HEK293T (cell line): ENCODE measurements at regions not wholly inside any gene's neighbourhood (a gene's known extent, or its start where the extent isn't known, plus 50 kb on each side); places are given as distances from the start of the nearest gene placed in this dataset.

Experiments used
- ELF4 ChIP-seq: fragments of 450-650 bp; IDR thresholded peaks from 2 replicates; pipeline ENCODE4 v1.6.1; 2017; ENCODE audit warnings: antibody characterized with exemption
- FOXA1 ChIP-seq: fragments of 450-650 bp; IDR thresholded peaks from 2 replicates; pipeline ENCODE4 v1.6.1; 2016; ENCODE audit warnings: mild to moderate bottlenecking
- FOXM1 ChIP-seq: fragments of 450-650 bp; IDR thresholded peaks from 2 replicates; pipeline ENCODE4 v1.6.1; 2017; ENCODE audit warnings: mild to moderate bottlenecking, borderline replicate concordance
- ZNF384 ChIP-seq: fragments of 450-650 bp; IDR thresholded peaks from 2 replicates; pipeline ENCODE4 v1.6.1; 2016

DNA sequence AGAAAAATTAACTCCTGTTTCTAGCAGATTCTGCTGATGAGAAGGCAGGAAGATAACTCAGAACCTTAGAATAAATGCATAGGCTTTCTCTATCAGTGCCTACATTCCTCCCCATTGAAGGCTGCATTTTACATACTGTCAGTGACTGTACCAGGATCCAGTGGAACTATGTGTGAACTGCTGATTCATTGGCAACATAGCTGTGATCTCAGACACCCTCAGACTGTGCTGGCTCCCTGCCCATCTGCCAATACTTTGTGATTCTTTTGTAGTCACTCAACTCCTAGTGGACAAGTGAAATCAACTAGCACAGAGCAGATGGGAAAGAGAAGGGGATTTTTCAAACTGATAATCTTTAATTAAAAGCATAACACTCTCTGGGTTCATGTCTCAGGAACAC, 375.8 kb downstream of the MDFIC start:
- TF ChIP-seq ZNF384 (no peak), FOXM1 (no peak), FOXA1 (no peak), ELF4 (no peak)
